ENCODE measurements at regions not wholly inside any gene's neighbourhood (a gene's known extent, or its start where the extent isn't known, plus 50 kb on each side); places are given as distances from the start of the nearest gene placed in this dataset.

DNA sequence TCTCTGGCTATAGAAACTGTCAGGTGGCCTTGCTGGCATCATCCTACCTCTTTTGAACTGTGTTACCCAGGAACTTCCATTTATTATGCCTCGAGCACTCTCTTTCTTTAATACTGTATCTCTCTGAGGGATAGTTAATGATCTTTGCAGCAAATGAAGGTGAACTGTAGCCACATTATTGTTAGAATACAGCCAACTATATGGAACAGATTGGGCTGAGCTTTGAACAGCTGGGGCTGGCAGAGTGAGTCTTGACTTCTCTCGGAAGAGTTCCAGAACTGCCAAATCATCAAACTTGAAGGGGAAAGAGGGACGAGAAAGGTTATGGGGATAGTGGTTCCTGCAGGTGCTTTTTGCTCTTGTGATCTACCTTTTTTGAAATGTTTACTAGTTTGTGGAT is 237.7 kb downstream of the PRL start:
- TF ChIP-seq, protein P1, sequence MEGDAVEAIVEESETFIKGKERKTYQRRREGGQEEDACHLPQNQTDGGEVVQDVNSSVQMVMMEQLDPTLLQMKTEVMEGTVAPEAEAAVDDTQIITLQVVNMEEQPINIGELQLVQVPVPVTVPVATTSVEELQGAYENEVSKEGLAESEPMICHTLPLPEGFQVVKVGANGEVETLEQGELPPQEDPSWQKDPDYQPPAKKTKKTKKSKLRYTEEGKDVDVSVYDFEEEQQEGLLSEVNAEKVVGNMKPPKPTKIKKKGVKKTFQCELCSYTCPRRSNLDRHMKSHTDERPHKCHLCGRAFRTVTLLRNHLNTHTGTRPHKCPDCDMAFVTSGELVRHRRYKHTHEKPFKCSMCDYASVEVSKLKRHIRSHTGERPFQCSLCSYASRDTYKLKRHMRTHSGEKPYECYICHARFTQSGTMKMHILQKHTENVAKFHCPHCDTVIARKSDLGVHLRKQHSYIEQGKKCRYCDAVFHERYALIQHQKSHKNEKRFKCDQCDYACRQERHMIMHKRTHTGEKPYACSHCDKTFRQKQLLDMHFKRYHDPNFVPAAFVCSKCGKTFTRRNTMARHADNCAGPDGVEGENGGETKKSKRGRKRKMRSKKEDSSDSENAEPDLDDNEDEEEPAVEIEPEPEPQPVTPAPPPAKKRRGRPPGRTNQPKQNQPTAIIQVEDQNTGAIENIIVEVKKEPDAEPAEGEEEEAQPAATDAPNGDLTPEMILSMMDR (IDR thresholded peaks at IDR 0.05; ENCODE audit: low read depth, low read length, missing input control) = no peak
- no peak for TF ChIP-seq RAD21 (IDR thresholded peaks at IDR 0.05)
- TF ChIP-seq, protein P2, sequence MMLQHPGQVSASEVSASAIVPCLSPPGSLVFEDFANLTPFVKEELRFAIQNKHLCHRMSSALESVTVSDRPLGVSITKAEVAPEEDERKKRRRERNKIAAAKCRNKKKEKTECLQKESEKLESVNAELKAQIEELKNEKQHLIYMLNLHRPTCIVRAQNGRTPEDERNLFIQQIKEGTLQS (IDR thresholded peaks at IDR 0.05) = no peak
- TF ChIP-seq, protein P3, sequence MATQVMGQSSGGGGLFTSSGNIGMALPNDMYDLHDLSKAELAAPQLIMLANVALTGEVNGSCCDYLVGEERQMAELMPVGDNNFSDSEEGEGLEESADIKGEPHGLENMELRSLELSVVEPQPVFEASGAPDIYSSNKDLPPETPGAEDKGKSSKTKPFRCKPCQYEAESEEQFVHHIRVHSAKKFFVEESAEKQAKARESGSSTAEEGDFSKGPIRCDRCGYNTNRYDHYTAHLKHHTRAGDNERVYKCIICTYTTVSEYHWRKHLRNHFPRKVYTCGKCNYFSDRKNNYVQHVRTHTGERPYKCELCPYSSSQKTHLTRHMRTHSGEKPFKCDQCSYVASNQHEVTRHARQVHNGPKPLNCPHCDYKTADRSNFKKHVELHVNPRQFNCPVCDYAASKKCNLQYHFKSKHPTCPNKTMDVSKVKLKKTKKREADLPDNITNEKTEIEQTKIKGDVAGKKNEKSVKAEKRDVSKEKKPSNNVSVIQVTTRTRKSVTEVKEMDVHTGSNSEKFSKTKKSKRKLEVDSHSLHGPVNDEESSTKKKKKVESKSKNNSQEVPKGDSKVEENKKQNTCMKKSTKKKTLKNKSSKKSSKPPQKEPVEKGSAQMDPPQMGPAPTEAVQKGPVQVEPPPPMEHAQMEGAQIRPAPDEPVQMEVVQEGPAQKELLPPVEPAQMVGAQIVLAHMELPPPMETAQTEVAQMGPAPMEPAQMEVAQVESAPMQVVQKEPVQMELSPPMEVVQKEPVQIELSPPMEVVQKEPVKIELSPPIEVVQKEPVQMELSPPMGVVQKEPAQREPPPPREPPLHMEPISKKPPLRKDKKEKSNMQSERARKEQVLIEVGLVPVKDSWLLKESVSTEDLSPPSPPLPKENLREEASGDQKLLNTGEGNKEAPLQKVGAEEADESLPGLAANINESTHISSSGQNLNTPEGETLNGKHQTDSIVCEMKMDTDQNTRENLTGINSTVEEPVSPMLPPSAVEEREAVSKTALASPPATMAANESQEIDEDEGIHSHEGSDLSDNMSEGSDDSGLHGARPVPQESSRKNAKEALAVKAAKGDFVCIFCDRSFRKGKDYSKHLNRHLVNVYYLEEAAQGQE (IDR thresholded peaks at IDR 0.05) = no peak
- no peak for TF ChIP-seq GABPA (IDR thresholded peaks at IDR 0.05 in 1 of 2, conservative IDR thresholded peaks at IDR 0.05 in 1 of 2)
- TF ChIP-seq JUND (IDR thresholded peaks at IDR 0.05) = no peak
- TF ChIP-seq, protein P4, sequence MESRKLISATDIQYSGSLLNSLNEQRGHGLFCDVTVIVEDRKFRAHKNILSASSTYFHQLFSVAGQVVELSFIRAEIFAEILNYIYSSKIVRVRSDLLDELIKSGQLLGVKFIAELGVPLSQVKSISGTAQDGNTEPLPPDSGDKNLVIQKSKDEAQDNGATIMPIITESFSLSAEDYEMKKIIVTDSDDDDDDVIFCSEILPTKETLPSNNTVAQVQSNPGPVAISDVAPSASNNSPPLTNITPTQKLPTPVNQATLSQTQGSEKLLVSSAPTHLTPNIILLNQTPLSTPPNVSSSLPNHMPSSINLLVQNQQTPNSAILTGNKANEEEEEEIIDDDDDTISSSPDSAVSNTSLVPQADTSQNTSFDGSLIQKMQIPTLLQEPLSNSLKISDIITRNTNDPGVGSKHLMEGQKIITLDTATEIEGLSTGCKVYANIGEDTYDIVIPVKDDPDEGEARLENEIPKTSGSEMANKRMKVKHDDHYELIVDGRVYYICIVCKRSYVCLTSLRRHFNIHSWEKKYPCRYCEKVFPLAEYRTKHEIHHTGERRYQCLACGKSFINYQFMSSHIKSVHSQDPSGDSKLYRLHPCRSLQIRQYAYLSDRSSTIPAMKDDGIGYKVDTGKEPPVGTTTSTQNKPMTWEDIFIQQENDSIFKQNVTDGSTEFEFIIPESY (IDR thresholded peaks at IDR 0.05) = no peak
- TF ChIP-seq EGR1 (IDR thresholded peaks at IDR 0.05; ENCODE audit: low read depth in 2 of 2) = no peak
- TF ChIP-seq FOXA2 (IDR thresholded peaks at IDR 0.05) = no peak
